GM20000 (cell line): ENCODE measurements at regions not wholly inside any gene's neighbourhood (a gene's known extent, or its start where the extent isn't known, plus 50 kb on each side); places are given as distances from the start of the nearest gene placed in this dataset.

Experiments used
- DNase-seq: peaks from one replicate; pipeline ENCODE4 v3.0.0; 2012; ENCODE audit warnings: low spot score
- TF ChIP-seq, protein P1 (sequence below): IDR thresholded peaks from 2 replicates; pipeline ENCODE4 v1.5.1; 2012; ENCODE audit warnings: mild to moderate bottlenecking, control low read depth; ENCODE audit errors: extremely low read depth, missing control alignments

DNA sequence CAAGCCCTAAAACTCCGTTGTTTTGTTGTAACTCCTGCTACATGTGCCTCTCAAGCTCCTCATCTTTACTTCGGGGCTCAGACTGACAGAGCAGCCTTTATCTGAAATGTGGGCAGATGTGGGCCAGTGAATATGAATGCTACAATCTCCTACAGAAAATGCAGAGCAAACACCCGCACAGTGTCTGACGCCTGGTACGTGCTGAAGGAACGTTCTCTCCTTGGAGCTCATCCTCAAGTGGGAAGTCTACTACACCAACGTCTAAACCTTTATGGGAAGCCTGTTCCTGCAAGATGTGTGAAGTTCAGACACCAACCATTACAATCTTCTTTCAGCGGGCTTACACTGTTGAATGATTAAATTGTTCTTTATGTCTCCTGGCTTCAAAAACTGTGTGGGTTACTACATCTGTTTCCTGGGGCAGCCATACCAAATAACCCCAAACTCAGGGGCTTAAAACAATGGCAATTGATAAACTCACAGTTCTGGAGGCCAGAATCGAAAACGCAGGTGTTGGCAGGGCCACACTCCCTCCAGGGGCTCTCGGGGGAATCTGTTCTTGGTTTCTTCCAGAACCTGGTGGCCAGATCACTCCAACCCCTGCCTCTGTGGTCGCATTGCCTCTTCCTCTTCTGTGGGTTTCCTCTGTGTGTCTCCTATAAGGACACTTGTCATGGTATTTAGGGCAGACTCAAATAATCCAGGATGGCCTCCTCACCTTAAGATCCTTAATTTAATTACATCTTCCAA, 179.7 kb upstream of the PLXNC1 start:
- TF ChIP-seq, protein P1, sequence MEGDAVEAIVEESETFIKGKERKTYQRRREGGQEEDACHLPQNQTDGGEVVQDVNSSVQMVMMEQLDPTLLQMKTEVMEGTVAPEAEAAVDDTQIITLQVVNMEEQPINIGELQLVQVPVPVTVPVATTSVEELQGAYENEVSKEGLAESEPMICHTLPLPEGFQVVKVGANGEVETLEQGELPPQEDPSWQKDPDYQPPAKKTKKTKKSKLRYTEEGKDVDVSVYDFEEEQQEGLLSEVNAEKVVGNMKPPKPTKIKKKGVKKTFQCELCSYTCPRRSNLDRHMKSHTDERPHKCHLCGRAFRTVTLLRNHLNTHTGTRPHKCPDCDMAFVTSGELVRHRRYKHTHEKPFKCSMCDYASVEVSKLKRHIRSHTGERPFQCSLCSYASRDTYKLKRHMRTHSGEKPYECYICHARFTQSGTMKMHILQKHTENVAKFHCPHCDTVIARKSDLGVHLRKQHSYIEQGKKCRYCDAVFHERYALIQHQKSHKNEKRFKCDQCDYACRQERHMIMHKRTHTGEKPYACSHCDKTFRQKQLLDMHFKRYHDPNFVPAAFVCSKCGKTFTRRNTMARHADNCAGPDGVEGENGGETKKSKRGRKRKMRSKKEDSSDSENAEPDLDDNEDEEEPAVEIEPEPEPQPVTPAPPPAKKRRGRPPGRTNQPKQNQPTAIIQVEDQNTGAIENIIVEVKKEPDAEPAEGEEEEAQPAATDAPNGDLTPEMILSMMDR = no peak
- DNase-seq = no peak

DNA sequence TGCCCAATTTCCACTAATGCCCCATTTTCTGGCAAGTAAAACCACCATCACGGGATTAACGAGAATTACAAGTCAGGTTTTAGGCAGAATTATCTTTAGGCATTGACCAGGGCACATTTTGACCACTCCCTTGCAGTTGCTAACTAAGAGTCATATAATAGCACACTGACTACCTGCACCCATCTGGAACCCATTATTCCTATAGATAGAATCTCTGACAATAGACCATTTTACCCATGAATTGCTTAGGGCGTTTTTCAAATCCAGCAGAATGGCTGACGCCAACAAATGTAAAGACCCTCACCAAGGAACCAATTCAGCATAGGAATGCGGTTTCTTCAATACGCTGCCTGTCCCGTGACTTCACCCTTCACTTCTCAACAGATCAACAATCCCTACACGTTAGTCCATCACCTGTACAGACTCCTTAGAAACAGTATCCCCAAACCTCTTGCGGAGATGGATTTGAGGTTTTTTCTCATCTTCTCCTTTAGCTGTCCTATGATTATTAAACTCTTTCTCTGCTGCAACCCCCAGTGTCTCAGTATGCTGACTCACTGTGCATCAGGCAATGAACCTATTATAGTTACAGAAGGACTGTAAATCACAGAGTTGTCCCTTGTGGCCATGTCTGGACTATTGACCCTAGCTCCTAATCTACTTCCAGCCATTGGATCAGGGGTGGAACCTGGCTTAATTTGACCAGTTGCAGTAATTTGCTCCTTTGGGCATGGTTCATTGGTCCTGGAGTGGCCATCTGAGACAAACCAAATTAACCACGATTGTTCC, 177.3 kb upstream of the PLXNC1 start:
- TF ChIP-seq, protein P1 = no peak
- DNase-seq = no peak

DNA sequence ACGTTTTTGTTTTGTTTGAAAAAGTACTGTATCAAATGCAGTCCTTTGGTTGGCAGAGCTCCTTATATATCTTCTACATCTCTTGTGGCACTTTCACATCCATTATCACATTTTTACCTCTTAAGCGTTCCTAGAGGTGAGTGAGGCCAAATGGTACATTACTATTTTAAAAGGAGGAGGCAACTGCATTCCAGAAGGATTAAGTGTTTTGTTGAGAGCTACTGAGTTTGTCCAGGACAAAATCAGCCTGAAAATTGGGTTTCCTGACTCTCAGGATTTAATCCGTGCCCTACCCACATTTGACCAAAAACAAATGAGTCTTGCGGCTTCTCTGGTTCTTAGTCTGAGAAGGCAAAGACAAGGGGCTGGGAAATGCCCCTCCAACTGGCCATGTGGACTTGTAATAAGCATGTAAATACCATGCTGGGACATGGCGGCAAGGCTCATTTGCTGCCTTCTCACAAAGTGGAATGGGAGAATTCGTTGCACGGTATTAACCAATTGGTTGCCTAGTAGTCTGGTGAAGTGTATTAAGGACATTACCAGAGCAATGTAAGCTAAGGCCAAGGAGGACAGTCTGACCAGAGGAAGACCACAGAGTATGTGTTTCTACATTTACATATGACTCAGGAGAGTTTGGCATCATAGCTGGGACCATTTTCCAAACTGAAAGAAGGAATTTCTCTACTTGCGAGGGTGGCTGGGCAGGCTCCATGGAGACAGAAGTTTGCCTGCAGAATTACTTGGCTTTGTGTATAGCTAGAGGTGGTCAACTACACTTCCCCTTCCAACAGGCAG, 175.8 kb upstream of the PLXNC1 start:
- TF ChIP-seq, protein P1 = no peak
- DNase-seq = no peak

GRCh38 chr12:93974252-93974651, 174.1 kb upstream of the PLXNC1 start:
- no peak for DNase-seq
- TF ChIP-seq, protein P1 = no peak

GRCh38 chr12:93976024-93976423, 172.4 kb upstream of the PLXNC1 start:
- TF ChIP-seq, protein P1 = no peak
- DNase-seq = no peak

GRCh38 chr12:93977081-93977480, 171.3 kb upstream of the PLXNC1 start:
- TF ChIP-seq, protein P1 = no peak
- no peak for DNase-seq

DNA sequence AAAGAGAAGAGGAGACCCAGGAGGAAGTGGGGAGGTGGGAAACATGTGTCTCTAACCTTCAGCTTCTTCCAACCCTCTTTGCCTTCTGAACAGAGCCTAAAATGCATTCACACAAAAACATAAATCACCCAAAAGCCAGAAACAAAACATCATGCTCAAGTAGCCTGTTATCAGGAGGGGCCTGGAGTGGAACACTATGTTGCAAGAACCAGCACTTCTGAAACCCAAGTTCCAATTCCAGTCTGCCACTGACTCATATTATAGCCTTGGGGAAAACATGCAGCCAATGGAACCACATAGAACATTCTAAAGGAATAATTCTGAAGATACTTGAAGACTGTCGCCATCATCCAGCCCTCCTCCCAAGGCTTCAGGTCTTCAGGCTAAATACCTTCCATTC, 169.8 kb upstream of the PLXNC1 start:
- no peak for DNase-seq
- TF ChIP-seq, protein P1 = no peak
